Loucy (cell line): ENCODE measurements at regions not wholly inside any gene's neighbourhood (a gene's known extent, or its start where the extent isn't known, plus 50 kb on each side); places are given as distances from the start of the nearest gene placed in this dataset.

Experiments
- H2AFZ ChIP-seq: fragments of 200-600 bp; sonication (generic); 2 replicates; pipeline ENCODE4 v1.6.0; 2016; ENCODE audit warnings: antibody characterized with exemption, mild to moderate bottlenecking, low read length, moderate library complexity
- H3F3A ChIP-seq: fragments of 200-600 bp; 2 replicates; pipeline ENCODE4 v1.6.0; 2016; ENCODE audit warnings: antibody characterized with exemption, low read depth, mild to moderate bottlenecking
- H3K27me3 ChIP-seq: fragments of 200-600 bp; sonication (generic); 2 replicates; pipeline ENCODE4 v1.6.1; 2014; ENCODE audit warnings: low read length, mild to moderate bottlenecking; ENCODE audit not compliant: insufficient read depth, poor library complexity, severe bottlenecking
- H3K36me3 ChIP-seq: fragments of 200-600 bp; sonication (generic); 2 replicates; pipeline ENCODE4 v1.6.1; 2016; ENCODE audit warnings: low read length; ENCODE audit not compliant: insufficient read depth
- H3K4me1 ChIP-seq: fragments of 200-600 bp; sonication (generic); 2 replicates; pipeline ENCODE4 v1.5.1; 2014; ENCODE audit warnings: low read length, mild to moderate bottlenecking; ENCODE audit not compliant: insufficient read depth, poor library complexity, severe bottlenecking
- H3K4me2 ChIP-seq: fragments of 200-600 bp; sonication (generic); 2 replicates; pipeline ENCODE4 v1.6.0; 2014; ENCODE audit warnings: antibody characterized with exemption, low read length, low read depth, mild to moderate bottlenecking; ENCODE audit not compliant: poor library complexity, severe bottlenecking
- H3K4me3 ChIP-seq: fragments of 200-600 bp; sonication (generic); 2 replicates; pipeline ENCODE4 v1.5.1; 2014; ENCODE audit warnings: low read length, mild to moderate bottlenecking, mixed read lengths; ENCODE audit not compliant: poor library complexity, severe bottlenecking
- H3K79me2 ChIP-seq: fragments of 200-600 bp; sonication (generic); 2 replicates; pipeline ENCODE4 v1.6.1; 2014; ENCODE audit warnings: low read length; ENCODE audit not compliant: insufficient read depth
- H3K9ac ChIP-seq: fragments of 200-600 bp; sonication (generic); 2 replicates; pipeline ENCODE4 v1.6.0; 2014; ENCODE audit warnings: mild to moderate bottlenecking, low read depth, low read length, moderate library complexity; ENCODE audit not compliant: poor library complexity, severe bottlenecking
- H3K9me2 ChIP-seq: fragments of 200-600 bp; sonication (generic); replicated peaks from 2 replicates; pipeline ENCODE4 v1.6.1; 2016; ENCODE audit warnings: low read depth, low read length, mixed read lengths
- H3K9me3 ChIP-seq: fragments of 200-600 bp; sonication (generic); 2 replicates; pipeline ENCODE4 v1.6.1; 2014; ENCODE audit warnings: mild to moderate bottlenecking, antibody characterized with exemption, low read length, low read depth; ENCODE audit not compliant: insufficient read depth
- H4K20me1 ChIP-seq: fragments of 200-600 bp; sonication (generic); 2 replicates; pipeline ENCODE4 v1.6.0; 2014; ENCODE audit warnings: antibody characterized with exemption, low read length, mild to moderate bottlenecking; ENCODE audit not compliant: insufficient read depth, poor library complexity, severe bottlenecking
- EZH2phosphoT487 ChIP-seq: fragments of 200-600 bp; IDR thresholded peaks from 2 replicates; pipeline ENCODE4 v1.6.1; 2018; ENCODE audit warnings: antibody characterized with exemption, mild to moderate bottlenecking, moderate library complexity, borderline replicate concordance
- TF ChIP-seq, protein P1 (sequence below): fragments of 200-600 bp; sonication (generic); conservative IDR thresholded peaks from 2 replicates; pipeline ENCODE4 v1.5.1; 2014; ENCODE audit warnings: mild to moderate bottlenecking, antibody characterized with exemption, low read length

DNA sequence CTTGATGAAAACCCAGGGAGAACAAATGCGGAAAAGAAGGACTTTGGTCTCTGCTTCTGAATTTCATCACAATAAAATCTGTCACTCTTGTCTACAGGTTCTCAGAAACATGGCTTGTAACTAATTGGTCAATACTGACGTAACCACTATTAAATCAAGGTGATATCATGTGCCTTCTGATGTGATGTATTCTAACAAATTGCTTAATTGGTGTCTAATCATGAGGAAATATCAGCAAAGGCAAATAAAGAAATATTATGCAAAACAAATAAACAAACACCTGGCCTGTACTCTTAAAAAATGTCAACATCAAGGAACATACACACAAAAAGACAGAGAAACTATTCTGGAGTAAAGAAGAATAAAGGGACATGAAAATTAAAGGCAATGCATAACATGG lies 1165.0 kb downstream of the NXPH1 start:
- Histone ChIP-seq H3K4me3 (no peak overlapping the region), H3F3A (no peaks in the 10 kb centered on the region), H3K27me3 (no peaks in the 10 kb centered on the region), H3K4me1 (no peaks in the 10 kb centered on the region), H3K36me3 (no peaks in the 10 kb centered on the region), H2AFZ (no peak overlapping the region), H3K9ac (no peak overlapping the region), H4K20me1 (no peaks in the 10 kb centered on the region), H3K79me2 (no peaks in the 10 kb centered on the region), H3K9me3 (no peaks in the 10 kb centered on the region), H3K4me2 (no peak overlapping the region), H3K9me2 (no peaks in the 10 kb centered on the region; the same call in 1 of the 2 replicates)
- TF ChIP-seq, protein P1, sequence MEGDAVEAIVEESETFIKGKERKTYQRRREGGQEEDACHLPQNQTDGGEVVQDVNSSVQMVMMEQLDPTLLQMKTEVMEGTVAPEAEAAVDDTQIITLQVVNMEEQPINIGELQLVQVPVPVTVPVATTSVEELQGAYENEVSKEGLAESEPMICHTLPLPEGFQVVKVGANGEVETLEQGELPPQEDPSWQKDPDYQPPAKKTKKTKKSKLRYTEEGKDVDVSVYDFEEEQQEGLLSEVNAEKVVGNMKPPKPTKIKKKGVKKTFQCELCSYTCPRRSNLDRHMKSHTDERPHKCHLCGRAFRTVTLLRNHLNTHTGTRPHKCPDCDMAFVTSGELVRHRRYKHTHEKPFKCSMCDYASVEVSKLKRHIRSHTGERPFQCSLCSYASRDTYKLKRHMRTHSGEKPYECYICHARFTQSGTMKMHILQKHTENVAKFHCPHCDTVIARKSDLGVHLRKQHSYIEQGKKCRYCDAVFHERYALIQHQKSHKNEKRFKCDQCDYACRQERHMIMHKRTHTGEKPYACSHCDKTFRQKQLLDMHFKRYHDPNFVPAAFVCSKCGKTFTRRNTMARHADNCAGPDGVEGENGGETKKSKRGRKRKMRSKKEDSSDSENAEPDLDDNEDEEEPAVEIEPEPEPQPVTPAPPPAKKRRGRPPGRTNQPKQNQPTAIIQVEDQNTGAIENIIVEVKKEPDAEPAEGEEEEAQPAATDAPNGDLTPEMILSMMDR: no peak
- TF ChIP-seq EZH2phosphoT487: no peak

DNA sequence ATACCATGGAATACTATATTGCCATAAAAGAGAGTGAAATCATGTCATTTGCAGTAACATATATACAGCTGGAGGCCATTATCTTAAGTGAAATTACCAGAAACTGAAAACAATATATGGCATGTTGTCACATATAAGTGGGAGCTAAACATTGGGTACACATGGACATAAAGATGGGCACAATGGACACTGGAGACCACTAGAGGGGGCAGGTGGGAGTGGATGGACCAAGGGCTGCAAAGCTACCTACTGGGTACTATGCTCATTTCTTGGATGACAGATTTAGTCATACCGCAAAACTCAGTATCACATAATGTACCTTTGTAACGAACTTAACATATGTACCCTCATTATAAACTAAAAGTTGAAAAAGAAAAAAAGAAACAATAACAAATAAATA lies 1167.6 kb downstream of the NXPH1 start:
- Histone ChIP-seq H3K36me3 (no peaks in the 10 kb centered on the region), H3K79me2 (no peaks in the 10 kb centered on the region), H3K9ac (no peak overlapping the region), H3F3A (no peaks in the 10 kb centered on the region), H3K4me1 (no peaks in the 10 kb centered on the region), H3K9me2 (no peaks in the 10 kb centered on the region; the same call in 1 of the 2 replicates), H3K27me3 (no peaks in the 10 kb centered on the region), H2AFZ (no peak overlapping the region), H3K4me3 (no peak overlapping the region), H3K9me3 (no peaks in the 10 kb centered on the region), H3K4me2 (no peak overlapping the region), H4K20me1 (no peaks in the 10 kb centered on the region)
- TF ChIP-seq, protein P1: peak; percentile 64
- no peak for TF ChIP-seq EZH2phosphoT487

DNA sequence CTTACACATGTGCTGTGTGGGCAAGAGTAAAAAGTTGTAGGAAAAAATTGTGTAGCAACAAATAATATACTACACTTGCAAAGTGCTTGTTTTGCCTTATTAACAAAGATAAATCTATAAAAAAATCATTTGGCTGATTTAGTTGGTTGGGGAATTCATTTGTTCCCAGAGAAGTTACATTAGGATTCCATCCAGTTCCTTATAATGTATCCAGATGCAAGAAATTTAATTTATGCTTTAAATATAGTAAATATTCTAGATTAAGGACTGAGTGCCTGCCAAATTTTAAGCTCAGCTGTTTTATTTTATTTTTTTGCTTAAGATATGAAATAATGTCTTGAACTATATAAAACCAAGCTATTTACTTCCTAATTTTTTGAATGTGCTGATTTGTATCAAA lies 1169.9 kb downstream of the NXPH1 start:
- no peaks in the 10 kb centered on the region for H3K36me3 ChIP-seq
- no peaks in the 10 kb centered on the region for H3K9me3 ChIP-seq
- no peaks in the 10 kb centered on the region for H3K79me2 ChIP-seq
- H2AFZ ChIP-seq: no peak overlapping the region
- no peaks in the 10 kb centered on the region for H3F3A ChIP-seq
- TF ChIP-seq, protein P1: no peak
- TF ChIP-seq EZH2phosphoT487: no peak
- no peak overlapping the region for H3K4me2 ChIP-seq
- no peaks in the 10 kb centered on the region; the same call in 1 of the 2 replicates for H3K9me2 ChIP-seq
- H3K9ac ChIP-seq: no peak overlapping the region
- H3K27me3 ChIP-seq: no peaks in the 10 kb centered on the region
- H3K4me3 ChIP-seq: no peak overlapping the region
- no peaks in the 10 kb centered on the region for H3K4me1 ChIP-seq
- no peaks in the 10 kb centered on the region for H4K20me1 ChIP-seq
